Smooth muscle cell (in vitro differentiated cells): ENCODE measurements at regions not wholly inside any gene's neighbourhood (a gene's known extent, or its start where the extent isn't known, plus 50 kb on each side); places are given as distances from the start of the nearest gene placed in this dataset.

Experiments used
- DNase-seq: peaks from one replicate; lab custom pipeline; 2025; ENCODE audit not compliant: unreplicated experiment; lab: John Stamatoyannopoulos, UW
- H2AFZ ChIP-seq: fragments of 200-600 bp; sonication (generic); 2 replicates; pipeline ENCODE4 v1.6.0; 2016; ENCODE audit warnings: antibody characterized with exemption, low read depth, mild to moderate bottlenecking
- H3F3A ChIP-seq: fragments of 200-600 bp; sonication (generic); 2 replicates; pipeline ENCODE4 v1.6.0; 2017; ENCODE audit warnings: antibody characterized with exemption, low read depth
- H3K27ac ChIP-seq: fragments of 200-600 bp; sonication (generic); 2 replicates; pipeline ENCODE4 v1.5.1; 2016; ENCODE audit warnings: low read depth, mild to moderate bottlenecking
- H3K27me3 ChIP-seq: fragments of 200-600 bp; sonication (generic); 2 replicates; pipeline ENCODE4 v1.6.1; 2016; ENCODE audit warnings: low read depth, mild to moderate bottlenecking
- H3K36me3 ChIP-seq: fragments of 200-600 bp; sonication (generic); 2 replicates; pipeline ENCODE4 v1.5.1; 2016; ENCODE audit warnings: low read depth
- H3K4me1 ChIP-seq: fragments of 200-600 bp; sonication (generic); 2 replicates; pipeline ENCODE4 v1.5.1; 2016; ENCODE audit warnings: low read depth
- H3K4me2 ChIP-seq: fragments of 200-600 bp; sonication (generic); 2 replicates; pipeline ENCODE4 v1.6.0; 2016; ENCODE audit warnings: mild to moderate bottlenecking
- H3K4me3 ChIP-seq: fragments of 200-600 bp; sonication (generic); 2 replicates; pipeline ENCODE4 v1.5.1; 2016; ENCODE audit warnings: mild to moderate bottlenecking
- H3K79me2 ChIP-seq: fragments of 200-600 bp; sonication (generic); 2 replicates; pipeline ENCODE4 v1.6.0; 2016; ENCODE audit warnings: low read depth, mild to moderate bottlenecking
- H3K9ac ChIP-seq: fragments of 200-600 bp; sonication (generic); 2 replicates; pipeline ENCODE4 v1.6.0; 2016; ENCODE audit warnings: low read depth
- H3K9me3 ChIP-seq: fragments of 200-600 bp; sonication (generic); replicated peaks from 2 replicates; pipeline ENCODE4 v1.5.1; 2016; ENCODE audit warnings: low read depth
- H4K20me1 ChIP-seq: fragments of 200-600 bp; sonication (generic); 2 replicates; pipeline ENCODE4 v1.6.0; 2016; ENCODE audit warnings: low read depth
- CTCF ChIP-seq: fragments of 200-600 bp; sonication (generic); IDR thresholded peaks from 2 replicates; pipeline ENCODE4 v1.5.1; 2017; ENCODE audit warnings: borderline replicate concordance, mild to moderate bottlenecking, antibody characterized with exemption; ENCODE audit not compliant: insufficient read depth, poor library complexity, severe bottlenecking
- WGBS: methylation state at CpG from one replicate; pipeline ENCODE4 v1.1.7; 2016; ENCODE audit warnings: low lambda C conversion rate; 5-methylcytosine and 5-hydroxymethylcytosine counted together

DNA sequence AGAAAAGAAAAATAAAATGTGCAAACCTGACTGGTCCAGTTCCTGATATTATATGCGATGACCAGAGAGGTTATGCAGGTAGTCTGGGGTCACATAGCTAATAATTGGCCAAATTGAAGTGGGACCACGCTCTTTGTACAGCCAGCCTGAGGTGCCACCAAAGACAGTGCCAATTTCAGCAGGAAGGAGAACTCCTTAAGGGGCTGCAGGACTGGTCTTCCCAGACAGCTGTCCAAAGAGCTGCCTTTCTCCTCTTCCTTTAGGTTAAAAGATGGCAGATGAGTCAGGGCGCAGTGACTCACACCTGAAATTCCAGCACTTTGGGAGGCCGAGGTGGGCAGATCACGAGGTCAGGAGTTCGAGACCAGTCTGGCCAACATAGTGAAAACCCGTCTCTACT is 95.5 kb downstream of the ACKR3 start:
- Histone ChIP-seq H3K27ac (no peak overlapping the region), H3K4me3 (no peak overlapping the region), H4K20me1 (no peaks in the 10 kb centered on the region), H3K9ac (no peak overlapping the region), H3K9me3 (no peaks in the 10 kb centered on the region), H3K4me2 (no peak overlapping the region), H3F3A (peaks cover 22% of the 10 kb centered on the region), H3K79me2 (no peaks in the 10 kb centered on the region), H2AFZ (no peak overlapping the region), H3K27me3 (no peaks in the 10 kb centered on the region), H3K4me1 (peaks cover 34% of the 10 kb centered on the region), H3K36me3 (no peaks in the 10 kb centered on the region)
- no peak for DNase-seq
- TF ChIP-seq CTCF: no peak
- 93% methylated on average over 7 of the region's 7 CpGs for whole genome bisulfite sequencing

DNA sequence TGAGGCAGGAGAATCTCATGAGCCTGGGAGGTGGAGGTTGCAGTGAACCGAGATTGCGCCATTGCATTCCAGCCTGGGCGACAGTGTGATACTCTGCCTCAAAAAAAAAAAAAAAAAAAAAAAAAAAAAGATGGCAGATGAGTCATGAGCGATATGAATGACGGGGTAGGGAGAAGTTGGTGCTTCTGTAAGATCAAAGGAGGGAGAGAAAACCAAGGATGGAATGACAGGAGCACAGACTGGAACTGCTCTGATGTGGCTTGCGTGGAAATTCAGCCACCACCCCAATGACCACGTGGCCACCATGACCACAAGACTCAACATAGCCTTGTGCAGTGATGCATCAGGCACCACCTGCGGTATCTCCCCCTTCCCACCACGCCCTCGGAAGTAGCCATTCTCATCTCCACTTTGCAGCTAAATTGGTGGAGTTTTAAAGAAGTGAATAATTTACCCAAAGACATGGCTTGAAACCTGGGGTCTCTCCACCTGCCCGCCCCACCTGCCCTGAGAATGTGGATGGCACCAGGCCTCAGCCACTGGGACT is 96.0 kb downstream of the ACKR3 start:
- H3K27me3 ChIP-seq: no peaks in the 10 kb centered on the region
- no peak overlapping the region for H3K27ac ChIP-seq
- H4K20me1 ChIP-seq: no peaks in the 10 kb centered on the region
- 63% methylated on average over 11 of the region's 11 CpGs for WGBS
- H3K79me2 ChIP-seq: no peaks in the 10 kb centered on the region
- no peak for DNase-seq
- H3K9me3 ChIP-seq: no peaks in the 10 kb centered on the region
- H3K4me3 ChIP-seq: no peak overlapping the region
- H3F3A ChIP-seq: peaks cover 22% of the 10 kb centered on the region
- no peak overlapping the region for H3K9ac ChIP-seq
- no peak overlapping the region for H3K4me2 ChIP-seq
- H2AFZ ChIP-seq: no peak overlapping the region
- no peaks in the 10 kb centered on the region for H3K36me3 ChIP-seq
- TF ChIP-seq CTCF: no peak
- peaks cover 30% of the 10 kb centered on the region for H3K4me1 ChIP-seq

GRCh38 chr2:236666646-236667204 is 97.1 kb downstream of the ACKR3 start:
- peaks cover 19% of the 10 kb centered on the region for H3K4me1 ChIP-seq
- no peak for DNase-seq
- no peak for TF ChIP-seq CTCF
- H3K4me2 ChIP-seq: no peak overlapping the region
- H3F3A ChIP-seq: peaks cover 22% of the 10 kb centered on the region
- H3K27me3 ChIP-seq: no peaks in the 10 kb centered on the region
- no peak overlapping the region for H3K9ac ChIP-seq
- 96% methylated on average over 14 of the region's 14 CpGs for WGBS
- no peaks in the 10 kb centered on the region for H3K36me3 ChIP-seq
- no peaks in the 10 kb centered on the region for H3K79me2 ChIP-seq
- H3K27ac ChIP-seq: no peak overlapping the region
- no peak overlapping the region for H2AFZ ChIP-seq
- H3K4me3 ChIP-seq: no peak overlapping the region
- H4K20me1 ChIP-seq: no peaks in the 10 kb centered on the region
- H3K9me3 ChIP-seq: no peaks in the 10 kb centered on the region

DNA sequence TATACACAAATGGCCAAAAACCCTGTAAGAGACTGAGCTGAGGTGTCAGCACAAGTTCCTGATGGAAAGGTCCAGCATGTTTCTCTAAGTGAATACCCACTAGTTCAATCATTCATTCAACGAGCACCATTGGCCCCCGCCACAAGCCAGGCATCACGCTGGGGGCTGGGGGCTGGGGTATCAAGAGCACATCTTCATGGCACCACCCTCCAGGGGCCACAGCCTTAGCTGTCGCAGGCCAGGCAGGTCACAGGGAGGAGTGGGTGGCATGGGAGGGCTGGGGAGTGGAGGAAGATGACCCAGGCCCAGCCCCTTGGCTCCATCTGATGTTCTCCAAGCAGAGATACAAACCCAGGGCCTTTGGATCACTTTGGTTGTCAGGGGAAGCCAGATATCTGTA is 97.9 kb downstream of the ACKR3 start:
- Histone ChIP-seq H3K4me2 (no peak overlapping the region), H3K27me3 (no peaks in the 10 kb centered on the region), H3K79me2 (no peaks in the 10 kb centered on the region), H3K9me3 (no peaks in the 10 kb centered on the region), H3K4me3 (no peak overlapping the region), H3K4me1 (peaks cover 11% of the 10 kb centered on the region), H3K9ac (no peak overlapping the region), H3K36me3 (no peaks in the 10 kb centered on the region), H3K27ac (no peak overlapping the region), H3F3A (peaks cover 17% of the 10 kb centered on the region), H4K20me1 (no peaks in the 10 kb centered on the region), H2AFZ (no peak overlapping the region)
- DNase-seq: no peak
- WGBS: 97% methylated on average over 4 of the region's 4 CpGs
- TF ChIP-seq CTCF: no peak
